HG03064 (cell line): ENCODE measurements at regions not wholly inside any gene's neighbourhood (a gene's known extent, or its start where the extent isn't known, plus 50 kb on each side); places are given as distances from the start of the nearest gene placed in this dataset.
"Not testable (repeated sequence)": the region's sequence is repeated elsewhere in the genome, so short reads cannot be mapped to it uniquely, and the experiment has no call there.

ENCODE experiments used
- ATAC-seq: cut with Tn5 transposase; IDR thresholded peaks from one replicate; pipeline ENCODE4 v1.9.1; 2021; ENCODE audit warnings: low read depth; ENCODE audit not compliant: unreplicated experiment

DNA sequence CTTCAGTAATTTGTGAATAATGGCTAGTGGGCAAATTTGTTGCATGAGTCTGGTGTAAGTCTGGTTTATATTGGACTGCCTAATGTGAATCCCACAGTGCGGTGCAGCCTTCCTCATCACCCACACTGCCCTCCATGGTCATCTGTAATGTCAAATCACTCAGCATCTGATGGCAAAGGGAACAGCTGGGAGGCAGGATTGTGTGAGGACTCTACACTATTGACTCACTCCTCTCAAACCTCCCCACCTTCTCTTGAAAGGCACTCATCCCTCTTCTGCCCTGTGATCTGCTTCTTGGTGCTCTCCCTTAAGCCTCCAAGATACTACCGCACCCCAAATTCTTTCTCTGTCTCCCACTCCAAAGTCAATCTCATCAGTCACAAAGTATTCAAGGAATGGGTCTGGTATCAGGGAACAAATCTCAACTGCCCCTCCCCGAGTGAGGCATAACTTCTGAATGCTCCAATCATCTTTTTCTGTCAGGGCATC lies 146.0 kb upstream of the BEND6 start:
- ATAC-seq, result no peak

DNA sequence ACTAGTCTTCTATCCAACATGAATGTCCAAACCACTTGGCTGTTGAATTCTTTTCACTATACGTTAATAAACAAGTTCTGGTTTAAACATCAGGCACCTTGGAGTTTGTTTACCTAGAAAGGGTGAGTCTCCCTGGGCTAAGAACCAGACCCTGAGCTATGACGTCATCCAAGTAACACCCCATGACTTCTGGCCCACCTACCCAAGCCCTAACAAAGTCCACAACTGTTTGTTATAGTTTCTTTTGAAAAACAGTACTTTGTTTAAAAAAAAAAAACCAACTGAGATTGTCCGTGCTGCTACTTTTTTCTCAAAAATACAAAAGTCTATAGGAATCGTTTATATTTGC lies 146.9 kb upstream of the BEND6 start:
- ATAC-seq, result no peak

DNA sequence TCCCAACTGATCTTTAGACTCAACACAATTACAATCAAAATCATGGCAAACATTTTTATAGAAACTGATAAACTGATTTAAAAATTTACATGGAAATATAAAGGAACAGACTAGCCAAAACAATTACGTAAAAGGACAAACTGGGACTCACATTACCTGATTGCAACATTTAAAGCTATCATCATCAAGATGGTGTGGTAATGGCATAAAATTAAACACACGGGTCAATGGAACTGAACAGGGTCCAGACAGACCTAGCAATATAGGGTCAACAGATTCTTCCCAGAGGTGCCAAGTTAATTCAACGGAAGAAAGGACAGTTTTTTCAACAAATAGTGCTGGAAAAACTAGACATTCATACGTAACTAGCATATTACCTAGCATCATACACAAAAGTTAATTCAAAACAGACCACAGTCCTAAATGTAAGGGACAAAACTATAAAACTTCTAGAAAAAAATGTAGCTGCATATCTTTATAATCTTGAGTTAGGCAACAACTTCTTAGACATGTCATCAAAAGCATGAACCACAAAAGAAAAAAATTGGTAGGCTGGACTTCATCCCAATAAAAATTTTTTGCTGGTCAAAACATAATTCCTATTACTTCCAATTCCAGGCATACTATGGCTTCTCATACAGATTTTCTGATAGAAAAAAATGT lies 147.4 kb upstream of the BEND6 start:
- ATAC-seq, result no peak

DNA sequence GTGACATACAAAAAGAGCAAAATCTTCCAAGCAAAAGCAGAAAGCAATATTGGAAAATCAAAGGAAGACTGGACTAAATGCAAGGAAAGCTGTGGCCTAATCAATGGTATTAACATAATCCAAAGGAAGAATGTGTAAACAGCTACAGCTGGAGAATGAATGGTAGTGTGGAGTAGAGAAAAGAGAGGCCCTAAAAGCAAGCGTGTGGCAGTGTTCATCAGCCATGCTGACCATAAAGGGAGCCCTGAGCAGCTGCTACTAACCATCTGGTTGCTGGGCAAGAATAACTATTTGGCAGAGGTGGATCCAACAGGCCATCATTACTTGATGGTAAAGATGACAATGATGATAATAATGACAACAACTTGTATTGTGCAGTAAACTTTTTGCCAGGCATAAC lies 148.5 kb upstream of the BEND6 start:
- ATAC-seq, result no peak

DNA sequence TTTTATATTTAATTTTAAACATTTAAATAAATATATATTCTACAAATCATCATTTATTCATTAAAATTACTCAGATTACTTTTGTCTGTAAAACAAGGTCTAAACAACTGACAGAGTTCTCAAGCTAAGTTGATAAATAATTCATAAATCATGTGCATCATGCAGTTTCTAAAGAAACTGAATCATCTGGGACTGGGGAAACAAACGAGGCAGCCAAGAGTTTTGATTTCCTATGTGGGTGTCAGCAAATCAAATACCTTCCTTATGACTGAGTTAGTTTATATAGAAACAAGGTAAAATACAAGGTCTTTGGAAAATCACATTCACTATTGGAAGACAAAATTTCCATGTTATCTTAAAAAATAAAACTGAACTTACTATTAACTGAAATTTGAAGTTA lies 149.9 kb upstream of the BEND6 start:
- no peak for ATAC-seq

DNA sequence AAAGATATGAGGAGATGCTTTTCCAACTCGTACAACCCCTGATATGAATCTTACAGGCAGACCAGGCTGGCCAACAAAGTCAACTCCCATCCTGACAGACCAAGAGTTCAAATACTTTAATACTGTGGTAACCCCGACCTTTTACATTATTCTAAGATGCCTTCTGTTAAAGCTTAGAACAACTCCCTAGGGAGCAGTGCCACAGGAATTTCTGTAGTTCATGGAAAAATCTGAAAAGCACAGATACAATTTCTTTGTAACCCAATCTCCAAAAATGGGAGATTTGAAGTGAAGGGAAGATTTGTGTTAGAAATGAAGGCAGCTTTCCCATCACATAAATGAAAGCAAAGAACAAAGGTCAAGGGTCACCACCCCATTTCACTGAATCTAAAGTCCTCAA lies 151.3 kb upstream of the BEND6 start:
- no peak for ATAC-seq

DNA sequence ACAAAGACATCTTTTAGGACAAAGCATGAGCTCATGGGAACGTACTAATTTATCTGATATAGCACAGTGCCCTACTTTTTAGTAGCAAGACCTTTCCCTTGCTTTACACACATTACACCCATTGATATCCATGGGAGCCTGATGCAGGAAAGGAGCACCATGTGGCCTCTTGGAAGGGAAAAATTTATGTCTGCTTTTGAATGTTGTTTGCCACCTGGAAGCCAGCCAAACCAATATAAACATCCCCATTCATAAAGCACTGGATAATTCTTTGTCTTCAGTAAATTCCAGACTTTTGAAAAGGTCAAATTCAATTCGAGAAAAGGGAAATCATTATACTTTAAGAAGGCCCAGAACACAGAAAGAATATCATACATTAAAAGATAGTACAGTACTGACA lies 152.3 kb upstream of the BEND6 start:
- ATAC-seq, result no peak

DNA sequence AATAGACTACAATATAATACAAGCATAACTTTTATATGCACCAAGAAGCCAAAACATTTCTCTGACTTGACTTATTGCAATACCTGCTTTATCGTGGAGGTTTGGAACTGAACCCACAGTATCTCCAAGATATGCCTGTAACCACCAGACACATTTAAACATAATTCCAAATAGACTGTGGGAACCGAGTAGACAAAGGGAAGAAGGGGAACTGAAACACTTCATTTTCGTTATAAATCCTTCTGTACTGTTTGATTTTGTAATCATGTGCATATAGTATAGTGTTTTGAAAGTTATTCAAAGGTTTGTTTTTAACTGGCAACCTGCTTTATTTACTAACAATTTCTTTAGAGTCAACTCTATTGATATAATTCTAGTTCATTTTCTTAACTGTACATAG lies 154.9 kb upstream of the BEND6 start:
- ATAC-seq, result no peak

DNA sequence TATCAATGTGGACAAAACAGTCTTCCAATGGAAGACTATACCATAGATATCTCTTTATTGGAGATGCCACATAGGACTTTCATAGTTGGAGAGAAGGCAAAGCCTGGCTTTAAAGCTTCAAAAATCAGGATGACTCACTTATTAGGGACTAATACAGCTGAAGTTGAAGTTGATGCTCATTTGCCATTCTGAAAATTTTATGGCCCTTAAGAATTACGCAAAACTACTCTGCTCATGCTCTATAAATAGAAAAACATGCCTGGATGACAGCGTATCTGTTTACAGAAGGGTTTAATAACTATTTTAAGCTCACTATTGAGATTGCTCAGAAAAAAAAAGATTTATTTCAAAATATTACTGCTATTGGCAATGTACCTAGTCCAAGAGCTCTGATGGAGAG lies 155.5 kb upstream of the DST start:
- ATAC-seq, result no peak

DNA sequence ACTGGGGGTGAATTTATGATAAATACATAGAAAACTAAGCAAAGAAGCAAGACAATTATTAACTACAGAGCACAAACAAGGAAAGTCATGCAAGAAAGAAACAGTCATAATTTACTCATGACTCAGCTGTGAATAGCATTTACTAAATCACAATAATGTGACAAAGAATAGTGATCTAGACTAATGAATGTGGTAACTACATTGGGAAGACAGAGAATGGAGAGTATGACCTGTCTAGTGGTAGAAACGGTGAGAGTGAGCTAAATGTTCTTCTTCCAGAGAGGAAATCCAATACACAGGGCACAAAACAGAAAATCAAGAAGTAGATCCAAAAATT lies 153.5 kb upstream of the DST start:
- peak; percentile 56 for ATAC-seq

DNA sequence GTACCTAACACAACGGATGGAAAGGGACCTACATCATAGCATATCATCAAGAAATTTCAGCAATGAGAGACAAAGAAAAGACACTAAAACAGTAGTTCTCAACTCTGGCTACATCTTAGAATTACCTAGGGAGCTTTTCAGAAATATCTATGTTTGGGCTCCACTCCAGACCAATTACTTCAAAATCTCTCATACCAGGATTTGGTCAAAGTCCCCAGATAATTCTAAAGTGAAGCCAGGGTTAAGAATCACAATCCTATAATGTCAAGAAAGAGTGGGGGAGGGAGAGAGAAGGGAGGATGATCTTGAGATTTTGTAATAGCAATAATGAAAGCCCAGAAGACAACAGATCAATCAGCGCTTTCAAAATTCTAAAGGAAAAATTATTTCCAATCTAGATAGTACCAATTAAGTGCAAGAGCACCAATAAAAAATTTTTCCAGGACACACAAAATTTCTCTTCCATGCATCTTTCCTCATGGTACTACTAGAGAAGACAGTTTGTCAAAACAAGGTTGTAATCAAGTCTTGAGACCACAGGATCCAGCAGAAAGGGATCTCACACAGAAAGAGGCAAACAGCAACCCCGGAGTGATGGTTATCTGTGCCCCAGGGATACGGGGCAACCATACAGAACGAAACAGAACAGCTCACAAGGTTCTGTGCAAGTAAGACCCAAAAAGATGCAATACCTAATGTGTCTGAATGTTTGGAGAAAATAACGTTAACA lies 152.9 kb upstream of the DST start:
- ATAC-seq, result peak; percentile 5

DNA sequence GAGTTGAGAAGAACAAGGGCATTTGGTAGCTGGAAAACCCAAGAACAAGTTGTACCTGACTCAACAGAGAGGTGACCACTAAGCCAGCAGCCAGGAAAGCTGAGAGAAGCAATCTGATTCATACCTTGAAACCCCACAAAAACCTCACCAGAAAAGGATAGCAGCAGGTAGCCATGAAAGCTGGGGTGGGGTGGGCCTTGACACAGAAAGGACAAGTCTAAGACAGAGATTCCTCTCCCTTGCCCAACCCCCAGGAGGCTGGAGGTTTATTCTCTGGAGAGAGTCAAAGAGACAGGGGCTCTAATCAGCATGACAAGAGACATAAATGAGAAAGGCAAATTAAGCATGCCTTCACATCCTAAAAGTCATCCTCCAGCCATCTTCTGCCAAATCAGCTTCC lies 151.7 kb upstream of the DST start:
- no peak for ATAC-seq

DNA sequence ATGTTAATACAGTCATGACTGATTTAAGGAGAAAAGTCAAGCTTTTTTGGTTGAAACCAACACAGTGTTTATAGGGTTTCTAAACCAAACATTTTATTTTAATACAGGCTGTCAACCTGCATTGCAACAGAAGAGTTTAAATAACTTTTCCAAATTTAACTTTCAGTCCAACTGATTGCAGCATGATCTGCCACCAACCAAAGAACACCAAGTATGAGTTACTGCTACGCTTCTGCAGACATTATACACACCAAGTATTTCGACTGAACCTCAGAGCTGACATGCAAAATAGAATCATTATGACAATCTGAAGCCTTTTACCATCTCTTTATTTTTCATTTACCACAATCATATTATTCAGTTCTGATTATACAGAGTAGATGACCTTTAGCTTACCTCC lies 151.2 kb upstream of the DST start:
- ATAC-seq, result no peak

DNA sequence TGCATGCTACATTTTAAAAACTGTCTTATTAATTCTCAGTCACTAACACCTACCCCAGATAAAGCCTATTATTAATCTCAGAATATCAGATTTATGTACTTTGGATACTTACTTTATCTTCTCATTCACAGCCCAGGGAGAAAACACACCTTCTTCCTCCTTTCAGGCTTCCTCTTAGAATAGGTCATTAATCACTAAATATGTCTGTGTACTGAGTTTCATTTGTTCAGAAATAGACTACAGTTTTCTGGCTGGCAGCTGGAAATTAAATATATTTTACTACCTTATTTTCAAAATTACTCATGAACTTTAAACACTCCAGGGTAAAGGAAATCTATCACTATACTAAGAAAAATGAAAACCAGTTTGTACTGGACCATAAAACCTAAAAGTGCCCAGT lies 147.7 kb upstream of the DST start:
- ATAC-seq, result no peak

DNA sequence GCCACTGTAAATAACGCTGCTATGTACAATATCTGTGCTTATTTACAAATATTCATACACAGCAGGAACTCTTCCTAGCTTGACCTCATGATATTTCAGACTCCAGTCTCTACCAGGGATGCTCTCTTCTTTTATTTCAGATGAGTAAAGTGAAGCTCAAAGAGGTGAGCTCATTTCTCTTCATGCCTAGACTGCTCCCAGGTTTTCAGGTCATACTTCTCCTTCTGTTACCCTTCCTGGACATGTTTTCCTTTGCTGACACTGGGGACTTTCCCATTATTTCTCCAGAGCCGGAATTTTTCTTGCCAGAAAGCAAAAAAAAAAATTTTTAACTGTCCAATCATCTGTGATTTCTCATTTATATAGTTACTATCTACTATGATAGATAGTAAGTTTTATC lies 147.2 kb upstream of the DST start:
- ATAC-seq, result no peak

DNA sequence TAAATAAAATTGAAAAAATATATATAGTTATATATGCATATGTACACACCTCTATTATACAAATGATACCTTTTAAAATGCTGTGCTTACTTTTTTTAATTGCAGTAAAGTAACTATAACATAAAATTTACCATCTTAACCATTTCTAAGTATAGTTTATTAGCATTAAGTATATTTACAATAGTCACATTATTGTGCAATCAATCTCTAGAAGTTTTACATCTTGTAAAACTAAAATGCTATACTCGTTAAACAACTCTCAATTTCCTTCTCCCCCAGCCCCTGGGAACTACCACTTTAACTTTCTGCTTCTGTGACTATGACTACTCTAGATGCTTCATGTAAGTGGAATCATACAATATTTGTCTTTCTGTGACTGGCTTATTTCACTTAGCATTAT lies 146.7 kb upstream of the DST start:
- no peak for ATAC-seq

DNA sequence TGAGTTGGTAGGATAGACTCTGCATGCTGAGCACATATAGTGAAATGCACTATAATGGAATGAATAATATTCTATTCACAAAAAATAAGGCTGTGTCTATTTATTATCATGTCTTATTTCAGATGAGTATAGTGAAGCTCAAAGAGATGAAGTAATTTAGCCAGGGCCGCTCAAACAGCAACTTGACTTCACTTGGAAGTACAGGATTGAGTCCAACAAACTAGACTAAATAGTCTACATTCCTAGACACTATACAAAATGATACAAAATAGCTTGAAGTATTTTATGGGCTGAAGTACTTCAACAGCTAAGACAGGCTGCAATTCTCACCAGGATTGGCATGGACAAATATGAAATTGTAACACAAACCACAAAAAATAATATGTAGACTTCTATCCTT lies 144.5 kb upstream of the DST start:
- ATAC-seq, result no peak

DNA sequence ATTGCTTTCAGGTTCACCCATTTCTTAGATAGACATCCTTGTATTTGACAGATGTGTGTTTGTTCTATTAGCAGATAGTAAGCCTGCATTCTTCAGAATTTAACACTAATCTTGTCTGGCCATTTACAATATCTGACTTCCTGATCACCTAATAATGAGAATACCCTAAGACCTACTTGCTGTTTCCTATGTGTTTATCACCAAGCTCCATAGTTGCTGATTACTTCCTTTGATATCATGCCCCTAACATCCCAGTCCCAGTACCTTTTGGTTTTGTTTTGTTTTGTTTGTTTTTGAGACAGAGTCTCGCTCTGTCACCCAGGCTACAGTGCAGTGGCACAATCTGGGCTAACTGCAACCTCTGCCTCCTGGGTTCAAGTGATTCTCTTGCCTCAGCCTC lies 143.6 kb upstream of the DST start:
- no peak for ATAC-seq

DNA sequence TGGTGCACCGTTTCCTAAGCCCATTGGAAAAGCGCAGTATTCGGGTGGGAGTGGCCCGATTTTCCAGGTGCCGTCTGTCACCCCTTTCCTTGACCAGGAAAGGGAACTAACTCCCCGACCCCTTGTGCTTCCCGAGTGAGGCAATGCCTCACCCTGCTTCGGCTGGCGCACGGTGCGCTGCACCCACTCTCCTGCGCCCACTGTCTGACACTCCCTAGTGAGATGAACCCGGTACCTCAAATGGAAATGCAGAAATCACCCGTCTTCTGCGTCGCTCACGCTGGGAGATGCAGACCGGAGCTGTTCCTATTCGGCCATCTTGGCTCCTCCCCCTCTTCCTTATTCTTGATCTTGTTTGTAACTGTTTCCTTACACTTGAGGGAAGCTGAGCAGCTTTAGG lies 142.8 kb upstream of the DST start:
- ATAC-seq, result not testable (repeated sequence)

DNA sequence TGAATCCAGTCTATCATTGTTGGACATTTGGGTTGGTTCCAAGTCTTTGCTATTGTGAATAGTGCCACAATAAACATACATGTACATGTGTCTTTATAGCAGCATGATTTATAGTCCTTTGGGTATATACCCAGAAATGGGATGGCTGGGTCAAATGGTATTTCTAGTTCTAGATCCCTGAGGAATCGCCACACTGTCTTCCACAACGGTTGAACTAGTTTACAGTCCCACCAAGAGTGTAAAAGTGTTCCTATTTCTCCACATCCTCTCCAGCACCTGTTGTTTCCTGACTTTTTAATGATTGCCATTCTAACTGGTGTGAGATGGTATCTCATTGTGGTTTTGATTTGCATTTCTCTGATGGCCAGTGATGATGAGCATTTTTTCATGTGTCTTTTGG lies 137.4 kb upstream of the DST start:
- ATAC-seq, result not testable (repeated sequence)

DNA sequence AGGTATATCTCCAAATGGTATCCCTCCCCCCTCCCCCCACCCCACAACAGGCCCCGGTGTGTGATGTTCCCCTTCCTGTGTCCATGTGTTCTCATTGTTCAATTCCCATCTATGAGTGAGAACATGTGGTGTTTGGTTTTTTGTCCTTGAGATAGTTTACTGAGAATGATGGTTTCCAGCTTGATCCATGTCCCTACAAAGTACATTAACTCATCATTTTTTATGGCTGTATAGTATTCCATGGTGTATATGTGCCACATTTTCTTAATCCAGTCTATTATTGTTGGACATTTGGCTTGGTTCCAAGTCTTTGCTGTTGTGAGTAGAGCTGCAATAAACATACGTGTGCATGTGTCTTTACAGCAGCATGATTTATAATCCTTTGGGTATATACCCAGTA lies 135.8 kb upstream of the DST start:
- not testable (repeated sequence) for ATAC-seq

DNA sequence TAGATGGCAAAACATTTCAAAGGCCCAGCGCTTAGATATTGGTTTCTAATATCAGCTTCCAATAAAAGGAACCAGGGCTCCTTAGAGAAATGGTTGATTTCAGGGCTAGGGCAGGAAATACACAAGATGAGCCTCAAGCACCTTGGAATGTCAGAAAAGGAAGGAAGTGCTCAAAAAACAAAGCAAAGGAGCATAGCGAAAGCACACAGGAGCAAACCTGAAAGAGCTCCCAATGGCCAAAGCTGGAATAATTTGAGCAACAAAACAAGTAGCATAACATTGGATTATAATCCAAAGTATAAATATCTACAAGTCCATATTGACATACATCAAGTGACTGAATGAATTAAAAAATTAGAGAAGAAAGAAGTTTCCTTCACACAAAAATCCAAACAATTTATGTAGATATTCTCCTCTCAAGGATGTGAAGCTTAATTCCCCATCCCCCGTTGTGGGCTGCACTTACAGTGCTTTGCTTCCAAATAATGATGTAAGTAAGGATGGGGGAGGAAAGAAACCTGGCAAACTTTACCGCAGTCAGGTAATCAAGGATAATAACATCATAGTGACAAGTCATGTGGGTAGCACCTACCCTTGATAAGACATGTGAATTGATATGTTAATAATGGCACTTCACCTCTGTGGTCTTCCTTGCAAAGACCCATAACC lies 132.9 kb upstream of the DST start:
- no peak for ATAC-seq
